ENCODE measurements at regions not wholly inside any gene's neighbourhood (a gene's known extent, or its start where the extent isn't known, plus 50 kb on each side); places are given as distances from the start of the nearest gene placed in this dataset.

DNA sequence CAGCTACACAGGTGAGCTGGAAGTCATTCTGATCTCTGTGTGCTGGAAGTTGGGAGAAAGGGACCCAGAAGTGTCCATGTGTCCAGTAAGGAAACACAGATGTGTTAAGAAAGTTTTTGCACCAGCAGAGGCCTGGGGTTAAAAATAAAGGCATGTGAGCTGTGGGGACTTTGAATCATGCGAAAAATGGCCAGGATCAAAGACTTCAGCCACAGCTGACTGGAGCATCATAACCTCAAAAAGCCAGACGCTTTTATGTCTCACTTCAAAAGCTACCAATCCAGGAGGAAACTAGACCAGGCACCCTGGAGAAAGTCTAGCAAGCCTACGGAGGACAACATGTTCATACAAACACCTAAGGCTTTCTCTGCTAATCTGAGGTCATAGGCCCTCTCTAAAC lies 503.6 kb upstream of the REG3G start:
- Histone ChIP-seq H3K4me1 (ENCODE audit: control insufficient read depth in 4 of 4, insufficient read depth in 4 of 4, low read length in 3 of 4) (no peaks in the 10 kb centered on the region), H3K27ac (ENCODE audit: low read depth in 1 of 2, low read length in 2 of 2) (no peak overlapping the region), H3K9ac (ENCODE audit: low read depth in 1 of 2, low read length in 2 of 2) (no peak overlapping the region), H3K9me3 (ENCODE audit: control insufficient read depth in 4 of 4, low read length in 3 of 4) (no peaks in the 10 kb centered on the region), H3K27me3 (ENCODE audit: control insufficient read depth in 4 of 4, insufficient read depth in 4 of 4, low read length in 3 of 4) (no peaks in the 10 kb centered on the region), H3K4me3 (ENCODE audit: low read depth in 1 of 3, low read length in 3 of 3) (no peak overlapping the region), H3K36me3 (ENCODE audit: control insufficient read depth in 4 of 4, insufficient read depth in 3 of 4, low read depth in 1 of 4, low read length in 3 of 4) (no peaks in the 10 kb centered on the region)
- no peak for TF ChIP-seq RAD21 (IDR thresholded peaks at IDR 0.05)
- no peak for TF ChIP-seq NR2F2 (IDR thresholded peaks at IDR 0.05)
- TF ChIP-seq JUND (IDR thresholded peaks at IDR 0.05): no peak
- TF ChIP-seq HNF4A (conservative IDR thresholded peaks at IDR 0.05): no peak
- TF ChIP-seq, protein P1, sequence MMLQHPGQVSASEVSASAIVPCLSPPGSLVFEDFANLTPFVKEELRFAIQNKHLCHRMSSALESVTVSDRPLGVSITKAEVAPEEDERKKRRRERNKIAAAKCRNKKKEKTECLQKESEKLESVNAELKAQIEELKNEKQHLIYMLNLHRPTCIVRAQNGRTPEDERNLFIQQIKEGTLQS (IDR thresholded peaks at IDR 0.05): no peak
- TF ChIP-seq, protein P2, sequence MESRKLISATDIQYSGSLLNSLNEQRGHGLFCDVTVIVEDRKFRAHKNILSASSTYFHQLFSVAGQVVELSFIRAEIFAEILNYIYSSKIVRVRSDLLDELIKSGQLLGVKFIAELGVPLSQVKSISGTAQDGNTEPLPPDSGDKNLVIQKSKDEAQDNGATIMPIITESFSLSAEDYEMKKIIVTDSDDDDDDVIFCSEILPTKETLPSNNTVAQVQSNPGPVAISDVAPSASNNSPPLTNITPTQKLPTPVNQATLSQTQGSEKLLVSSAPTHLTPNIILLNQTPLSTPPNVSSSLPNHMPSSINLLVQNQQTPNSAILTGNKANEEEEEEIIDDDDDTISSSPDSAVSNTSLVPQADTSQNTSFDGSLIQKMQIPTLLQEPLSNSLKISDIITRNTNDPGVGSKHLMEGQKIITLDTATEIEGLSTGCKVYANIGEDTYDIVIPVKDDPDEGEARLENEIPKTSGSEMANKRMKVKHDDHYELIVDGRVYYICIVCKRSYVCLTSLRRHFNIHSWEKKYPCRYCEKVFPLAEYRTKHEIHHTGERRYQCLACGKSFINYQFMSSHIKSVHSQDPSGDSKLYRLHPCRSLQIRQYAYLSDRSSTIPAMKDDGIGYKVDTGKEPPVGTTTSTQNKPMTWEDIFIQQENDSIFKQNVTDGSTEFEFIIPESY (IDR thresholded peaks at IDR 0.05): no peak
- TF ChIP-seq, protein P3, sequence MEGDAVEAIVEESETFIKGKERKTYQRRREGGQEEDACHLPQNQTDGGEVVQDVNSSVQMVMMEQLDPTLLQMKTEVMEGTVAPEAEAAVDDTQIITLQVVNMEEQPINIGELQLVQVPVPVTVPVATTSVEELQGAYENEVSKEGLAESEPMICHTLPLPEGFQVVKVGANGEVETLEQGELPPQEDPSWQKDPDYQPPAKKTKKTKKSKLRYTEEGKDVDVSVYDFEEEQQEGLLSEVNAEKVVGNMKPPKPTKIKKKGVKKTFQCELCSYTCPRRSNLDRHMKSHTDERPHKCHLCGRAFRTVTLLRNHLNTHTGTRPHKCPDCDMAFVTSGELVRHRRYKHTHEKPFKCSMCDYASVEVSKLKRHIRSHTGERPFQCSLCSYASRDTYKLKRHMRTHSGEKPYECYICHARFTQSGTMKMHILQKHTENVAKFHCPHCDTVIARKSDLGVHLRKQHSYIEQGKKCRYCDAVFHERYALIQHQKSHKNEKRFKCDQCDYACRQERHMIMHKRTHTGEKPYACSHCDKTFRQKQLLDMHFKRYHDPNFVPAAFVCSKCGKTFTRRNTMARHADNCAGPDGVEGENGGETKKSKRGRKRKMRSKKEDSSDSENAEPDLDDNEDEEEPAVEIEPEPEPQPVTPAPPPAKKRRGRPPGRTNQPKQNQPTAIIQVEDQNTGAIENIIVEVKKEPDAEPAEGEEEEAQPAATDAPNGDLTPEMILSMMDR (IDR thresholded peaks at IDR 0.05; ENCODE audit: low read depth, low read length, missing input control): no peak
- TF ChIP-seq, protein P4, sequence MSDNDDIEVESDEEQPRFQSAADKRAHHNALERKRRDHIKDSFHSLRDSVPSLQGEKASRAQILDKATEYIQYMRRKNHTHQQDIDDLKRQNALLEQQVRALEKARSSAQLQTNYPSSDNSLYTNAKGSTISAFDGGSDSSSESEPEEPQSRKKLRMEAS (IDR thresholded peaks at IDR 0.05): no peak
- TF ChIP-seq EGR1 (IDR thresholded peaks at IDR 0.05; ENCODE audit: low read depth in 2 of 2): no peak
- TF ChIP-seq FOXA1 (IDR thresholded peaks at IDR 0.05): no peak
- TF ChIP-seq TAF1 (conservative IDR thresholded peaks at IDR 0.05): no peak
- no peak for TF ChIP-seq YY1 (IDR thresholded peaks at IDR 0.05)
- TF ChIP-seq RXRA (IDR thresholded peaks at IDR 0.05): no peak
- TF ChIP-seq HNF4G (IDR thresholded peaks at IDR 0.05): no peak
- no peak for TF ChIP-seq FOXA2 (IDR thresholded peaks at IDR 0.05)
- TF ChIP-seq, protein P5, sequence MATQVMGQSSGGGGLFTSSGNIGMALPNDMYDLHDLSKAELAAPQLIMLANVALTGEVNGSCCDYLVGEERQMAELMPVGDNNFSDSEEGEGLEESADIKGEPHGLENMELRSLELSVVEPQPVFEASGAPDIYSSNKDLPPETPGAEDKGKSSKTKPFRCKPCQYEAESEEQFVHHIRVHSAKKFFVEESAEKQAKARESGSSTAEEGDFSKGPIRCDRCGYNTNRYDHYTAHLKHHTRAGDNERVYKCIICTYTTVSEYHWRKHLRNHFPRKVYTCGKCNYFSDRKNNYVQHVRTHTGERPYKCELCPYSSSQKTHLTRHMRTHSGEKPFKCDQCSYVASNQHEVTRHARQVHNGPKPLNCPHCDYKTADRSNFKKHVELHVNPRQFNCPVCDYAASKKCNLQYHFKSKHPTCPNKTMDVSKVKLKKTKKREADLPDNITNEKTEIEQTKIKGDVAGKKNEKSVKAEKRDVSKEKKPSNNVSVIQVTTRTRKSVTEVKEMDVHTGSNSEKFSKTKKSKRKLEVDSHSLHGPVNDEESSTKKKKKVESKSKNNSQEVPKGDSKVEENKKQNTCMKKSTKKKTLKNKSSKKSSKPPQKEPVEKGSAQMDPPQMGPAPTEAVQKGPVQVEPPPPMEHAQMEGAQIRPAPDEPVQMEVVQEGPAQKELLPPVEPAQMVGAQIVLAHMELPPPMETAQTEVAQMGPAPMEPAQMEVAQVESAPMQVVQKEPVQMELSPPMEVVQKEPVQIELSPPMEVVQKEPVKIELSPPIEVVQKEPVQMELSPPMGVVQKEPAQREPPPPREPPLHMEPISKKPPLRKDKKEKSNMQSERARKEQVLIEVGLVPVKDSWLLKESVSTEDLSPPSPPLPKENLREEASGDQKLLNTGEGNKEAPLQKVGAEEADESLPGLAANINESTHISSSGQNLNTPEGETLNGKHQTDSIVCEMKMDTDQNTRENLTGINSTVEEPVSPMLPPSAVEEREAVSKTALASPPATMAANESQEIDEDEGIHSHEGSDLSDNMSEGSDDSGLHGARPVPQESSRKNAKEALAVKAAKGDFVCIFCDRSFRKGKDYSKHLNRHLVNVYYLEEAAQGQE (IDR thresholded peaks at IDR 0.05): no peak
- 61% methylated on average over 3 of the region's 3 CpGs for WGBS
- no peak for DNase-seq (ENCODE audit: low spot score)

DNA sequence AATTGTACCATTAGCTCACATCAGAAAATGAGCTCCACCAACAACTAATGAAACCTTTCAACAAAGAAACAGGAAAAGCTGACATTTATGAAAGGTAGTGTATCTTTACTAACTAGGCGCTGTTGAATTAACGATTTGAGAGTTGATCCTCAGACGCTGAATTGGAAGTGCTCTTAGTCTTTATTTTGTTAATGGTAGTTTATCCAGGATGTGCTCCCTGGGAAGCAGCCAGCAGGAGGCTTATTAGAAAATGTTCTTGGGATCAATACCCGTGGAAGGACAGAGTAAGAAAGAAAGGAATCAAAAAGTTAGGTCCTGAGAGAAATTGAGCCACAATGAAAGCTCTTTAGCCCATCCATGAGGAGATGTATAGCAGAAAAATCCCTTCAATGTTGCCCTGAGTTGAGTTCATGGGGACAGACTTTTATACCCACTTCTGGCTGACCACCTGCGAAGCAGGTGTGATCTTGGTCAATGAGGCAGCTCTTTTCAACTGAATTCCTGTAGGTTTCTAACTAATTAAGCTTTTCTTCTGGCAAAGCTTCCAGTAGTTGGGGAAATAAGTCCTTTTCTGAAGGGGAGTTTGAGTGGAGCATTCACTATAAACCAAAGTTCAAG lies 492.6 kb upstream of the REG3G start:
- no peak overlapping the region for H3K4me3 ChIP-seq (ENCODE audit: low read depth in 1 of 3, low read length in 3 of 3)
- no peak overlapping the region for H3K9ac ChIP-seq (ENCODE audit: low read depth in 1 of 2, low read length in 2 of 2)
- H3K27me3 ChIP-seq (ENCODE audit: control insufficient read depth in 4 of 4, insufficient read depth in 4 of 4, low read length in 3 of 4): no peaks in the 10 kb centered on the region
- no peaks in the 10 kb centered on the region for H3K4me1 ChIP-seq (ENCODE audit: control insufficient read depth in 4 of 4, insufficient read depth in 4 of 4, low read length in 3 of 4)
- H3K27ac ChIP-seq (ENCODE audit: low read depth in 1 of 2, low read length in 2 of 2): no peak overlapping the region
- no peaks in the 10 kb centered on the region for H3K9me3 ChIP-seq (ENCODE audit: control insufficient read depth in 4 of 4, low read length in 3 of 4)
- no peak for DNase-seq (ENCODE audit: low spot score)
- H3K36me3 ChIP-seq (ENCODE audit: control insufficient read depth in 4 of 4, insufficient read depth in 3 of 4, low read depth in 1 of 4, low read length in 3 of 4): no peaks in the 10 kb centered on the region
- TF ChIP-seq FOXA1 (IDR thresholded peaks at IDR 0.05) (no peak), RAD21 (IDR thresholded peaks at IDR 0.05) (no peak), GABPA (IDR thresholded peaks at IDR 0.05 in 1 of 2, conservative IDR thresholded peaks at IDR 0.05 in 1 of 2) (no peak), HNF4G (IDR thresholded peaks at IDR 0.05) (no peak), FOXA2 (IDR thresholded peaks at IDR 0.05) (no peak), TAF1 (conservative IDR thresholded peaks at IDR 0.05) (no peak), SP1 (IDR thresholded peaks at IDR 0.05) (no peak), YY1 (IDR thresholded peaks at IDR 0.05) (no peak), JUND (IDR thresholded peaks at IDR 0.05) (no peak), HNF4A (conservative IDR thresholded peaks at IDR 0.05) (no peak), EGR1 (IDR thresholded peaks at IDR 0.05; ENCODE audit: low read depth in 2 of 2) (no peak)
- TF ChIP-seq, protein P2 (IDR thresholded peaks at IDR 0.05): no peak
- TF ChIP-seq, protein P1 (IDR thresholded peaks at IDR 0.05): no peak
- TF ChIP-seq, protein P4 (IDR thresholded peaks at IDR 0.05): no peak
- 28% methylated on average over 5 of the region's 5 CpGs for WGBS
